Testis (tissue), 2 donors: ENCODE measurements at regions not wholly inside any gene's neighbourhood (a gene's known extent, or its start where the extent isn't known, plus 50 kb on each side); places are given as distances from the start of the nearest gene placed in this dataset.

ENCODE experiments used
- DNase-seq: peaks from one replicate; pipeline ENCODE4 v3.0.0-alpha.2; 2019
- H3K27ac ChIP-seq, 2 donors: fragments of 200-600 bp; sonication (generic); one replicate each; pipeline ENCODE4 v1.5.1; 2019
- H3K27me3 ChIP-seq: fragments of 200-600 bp; sonication (generic); one replicate; pipeline ENCODE4 v1.5.1; 2019
- H3K36me3 ChIP-seq: fragments of 200-600 bp; sonication (generic); one replicate; pipeline ENCODE4 v1.5.1; 2017; ENCODE audit warnings: low read depth; ENCODE audit errors: missing control alignments
- H3K4me1 ChIP-seq: fragments of 200-600 bp; sonication (generic); one replicate; pipeline ENCODE4 v1.5.1; 2019
- H3K4me3 ChIP-seq, 2 donors: fragments of 200-600 bp; sonication (generic); one replicate each; pipeline ENCODE4 v1.5.1; 2017 to 2019
- H3K9me3 ChIP-seq: fragments of 200-600 bp; sonication (generic); one replicate; pipeline ENCODE4 v1.5.1; 2017
- POLR2A ChIP-seq: fragments of 450-650 bp; IDR thresholded peaks from one replicate; pipeline ENCODE4 v1.6.1; 2017; ENCODE audit warnings: antibody characterized with exemption, mild to moderate bottlenecking, moderate library complexity
- WGBS, 2 donors: methylation state at CpG; one replicate each; pipeline ENCODE4 v1.1.5; 2018; 5-methylcytosine and 5-hydroxymethylcytosine counted together
- intact Hi-C: fragments of 100-400 bp; cut with DNase I; formaldehyde crosslinking; loops from one replicate; pipeline ENCODE4 v1.15.1; 2023; ENCODE audit warnings: low total_unique reads
- TF ChIP-seq, protein P1 (sequence below), 3 experiments: fragments of 450-650 bp in 2 of 3; fragments of 200-600 bp in 1 of 3; sonication (generic) in 1 of 3; IDR thresholded peaks; one replicate each; pipeline ENCODE4 v1.5.1; 2016 to 2019; ENCODE audit warnings: antibody characterized with exemption in 3 of 3, mild to moderate bottlenecking in 2 of 3, moderate library complexity in 1 of 3

GRCh38 chr11:128116885-128117284, 470.5 kb downstream of the ETS1 start:
- no peaks in the 10 kb centered on the region for H3K4me1 ChIP-seq
- DNase-seq: no peak
- no peaks in the 10 kb centered on the region for H3K27me3 ChIP-seq
- H3K9me3 ChIP-seq: no peaks in the 10 kb centered on the region
- H3K36me3 ChIP-seq: no peaks in the 10 kb centered on the region
- H3K27ac ChIP-seq: no peak overlapping the region
- H3K4me3 ChIP-seq: no peak overlapping the region
- TF ChIP-seq, protein P1, sequence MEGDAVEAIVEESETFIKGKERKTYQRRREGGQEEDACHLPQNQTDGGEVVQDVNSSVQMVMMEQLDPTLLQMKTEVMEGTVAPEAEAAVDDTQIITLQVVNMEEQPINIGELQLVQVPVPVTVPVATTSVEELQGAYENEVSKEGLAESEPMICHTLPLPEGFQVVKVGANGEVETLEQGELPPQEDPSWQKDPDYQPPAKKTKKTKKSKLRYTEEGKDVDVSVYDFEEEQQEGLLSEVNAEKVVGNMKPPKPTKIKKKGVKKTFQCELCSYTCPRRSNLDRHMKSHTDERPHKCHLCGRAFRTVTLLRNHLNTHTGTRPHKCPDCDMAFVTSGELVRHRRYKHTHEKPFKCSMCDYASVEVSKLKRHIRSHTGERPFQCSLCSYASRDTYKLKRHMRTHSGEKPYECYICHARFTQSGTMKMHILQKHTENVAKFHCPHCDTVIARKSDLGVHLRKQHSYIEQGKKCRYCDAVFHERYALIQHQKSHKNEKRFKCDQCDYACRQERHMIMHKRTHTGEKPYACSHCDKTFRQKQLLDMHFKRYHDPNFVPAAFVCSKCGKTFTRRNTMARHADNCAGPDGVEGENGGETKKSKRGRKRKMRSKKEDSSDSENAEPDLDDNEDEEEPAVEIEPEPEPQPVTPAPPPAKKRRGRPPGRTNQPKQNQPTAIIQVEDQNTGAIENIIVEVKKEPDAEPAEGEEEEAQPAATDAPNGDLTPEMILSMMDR (IDR thresholded peaks at IDR 0.05): no peak
- no peak for TF ChIP-seq POLR2A
- 4% methylated on average over 7 of the region's 7 CpGs for WGBS, 2 donors
- intact Hi-C loops: no loop called here

- 9 to 14% methylated on average over 4 of the region's 4 CpGs for WGBS, 2 donors
- TF ChIP-seq, protein P1 (IDR thresholded peaks at IDR 0.05): no peak
- TF ChIP-seq POLR2A: no peak
- Histone ChIP-seq H3K36me3 (no peaks in the 10 kb centered on the region), H3K27me3 (no peaks in the 10 kb centered on the region), H3K4me1 (no peaks in the 10 kb centered on the region), H3K9me3 (no peaks in the 10 kb centered on the region), H3K27ac (no peak overlapping the region), H3K4me3 (no peak overlapping the region)
- no peak for DNase-seq
- intact Hi-C loops: no loop called here
Observed at GRCh38 chr11:128116447-128116846, 470.9 kb downstream of the ETS1 start.

DNA sequence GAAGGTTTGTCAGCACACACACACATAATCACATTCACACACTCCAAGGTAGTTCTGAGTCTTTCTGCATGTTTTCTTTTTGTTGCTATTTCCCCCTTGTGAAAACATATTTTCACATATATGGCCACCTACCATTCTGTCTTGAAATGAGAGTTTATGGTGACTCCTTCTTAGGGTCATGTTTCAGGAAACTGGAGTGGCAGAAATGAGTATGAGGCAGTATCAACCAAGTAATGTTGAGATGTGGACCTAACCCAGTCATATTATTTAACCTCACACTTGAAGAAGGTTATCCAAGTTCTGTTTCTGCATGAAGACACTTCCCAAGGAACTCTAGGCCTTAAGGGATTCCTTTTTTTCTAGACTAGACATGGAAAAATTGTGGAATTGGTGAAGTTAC, 481.4 kb downstream of the ETS1 start:
- DNase-seq: no peak
- Histone ChIP-seq H3K27me3 (no peaks in the 10 kb centered on the region), H3K4me1 (no peaks in the 10 kb centered on the region), H3K27ac (no peak overlapping the region), H3K36me3 (no peaks in the 10 kb centered on the region), H3K4me3 (no peak overlapping the region), H3K9me3 (no peaks in the 10 kb centered on the region)
- intact Hi-C loops: no loop called here
- no peak for TF ChIP-seq POLR2A
- TF ChIP-seq, protein P1 (IDR thresholded peaks at IDR 0.05): no peak

GRCh38 chr11:128105511-128105910, 481.8 kb downstream of the ETS1 start:
- TF ChIP-seq POLR2A: no peak
- TF ChIP-seq, protein P1 (IDR thresholded peaks at IDR 0.05): no peak
- H3K4me3 ChIP-seq: no peak overlapping the region
- no peak for DNase-seq
- no peaks in the 10 kb centered on the region for H3K27me3 ChIP-seq
- H3K4me1 ChIP-seq: no peaks in the 10 kb centered on the region
- H3K36me3 ChIP-seq: no peaks in the 10 kb centered on the region
- H3K9me3 ChIP-seq: no peaks in the 10 kb centered on the region
- H3K27ac ChIP-seq: no peak overlapping the region
- intact Hi-C loops: no loop called here

GRCh38 chr11:128103278-128103873, 484.0 kb downstream of the ETS1 start:
- no peak for TF ChIP-seq POLR2A
- TF ChIP-seq, protein P1 (IDR thresholded peaks at IDR 0.05): no peak
- H3K9me3 ChIP-seq: no peaks in the 10 kb centered on the region
- H3K4me3 ChIP-seq: no peak overlapping the region
- no peak overlapping the region for H3K27ac ChIP-seq
- intact Hi-C loops: no loop called here
- H3K4me1 ChIP-seq: no peaks in the 10 kb centered on the region
- H3K27me3 ChIP-seq: no peaks in the 10 kb centered on the region
- 92 to 98% methylated on average over 4 of the region's 4 CpGs for WGBS, 2 donors
- no peak for DNase-seq
- H3K36me3 ChIP-seq: no peaks in the 10 kb centered on the region
